Amniotic stem cell (primary cell): ENCODE measurements at regions not wholly inside any gene's neighbourhood (a gene's known extent, or its start where the extent isn't known, plus 50 kb on each side); places are given as distances from the start of the nearest gene placed in this dataset.
"Not testable (repeated sequence)": the region's sequence is repeated elsewhere in the genome, so short reads cannot be mapped to it uniquely, and the experiment has no call there.

Source experiments
- DNase-seq: peaks from one replicate; lab custom pipeline; 2025; lab: John Stamatoyannopoulos, UW

DNA sequence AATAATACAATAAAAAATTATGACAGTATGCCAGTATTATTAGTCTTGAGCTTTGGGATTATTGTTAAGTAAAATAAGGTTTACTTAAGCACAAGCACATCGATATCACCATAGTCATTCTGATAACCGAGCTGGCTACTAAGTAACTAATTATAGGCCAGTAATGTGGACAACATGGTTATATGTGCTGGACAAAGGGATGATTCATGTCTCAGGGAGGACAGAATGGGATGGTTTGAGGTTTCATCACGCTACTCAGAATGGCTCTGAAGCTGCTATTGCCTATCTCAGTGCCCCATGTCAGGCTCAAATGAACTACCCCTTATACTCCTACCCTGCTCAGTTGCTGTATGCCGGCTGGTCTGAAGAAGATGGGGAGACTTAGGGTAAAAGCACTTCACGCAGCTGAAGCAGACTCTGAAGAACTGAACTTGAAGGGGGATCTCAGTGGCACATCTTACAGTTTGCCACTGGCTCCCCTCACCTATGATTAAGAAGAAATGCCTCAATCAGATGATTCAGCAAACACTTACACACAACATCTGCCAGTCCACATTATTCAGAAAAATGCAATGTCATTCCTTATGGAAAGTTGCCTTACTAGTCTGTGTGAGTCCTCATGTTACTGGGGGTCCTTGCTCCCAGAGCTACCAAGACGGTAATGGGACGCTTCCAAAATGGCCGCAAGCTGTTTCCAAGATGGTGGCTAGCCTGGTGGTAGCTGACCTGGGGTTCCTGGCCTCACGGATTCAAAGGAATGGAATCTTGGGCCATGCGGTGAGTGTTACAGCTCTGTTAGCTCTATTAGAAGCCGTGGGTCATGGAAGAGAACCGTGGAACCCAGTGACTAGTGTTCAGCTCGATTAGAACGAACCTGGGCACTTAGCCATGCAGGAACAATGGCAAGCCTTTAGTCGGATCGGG is 1098.6 kb downstream of the TAF11L14 start:
- no peak for DNase-seq

DNA sequence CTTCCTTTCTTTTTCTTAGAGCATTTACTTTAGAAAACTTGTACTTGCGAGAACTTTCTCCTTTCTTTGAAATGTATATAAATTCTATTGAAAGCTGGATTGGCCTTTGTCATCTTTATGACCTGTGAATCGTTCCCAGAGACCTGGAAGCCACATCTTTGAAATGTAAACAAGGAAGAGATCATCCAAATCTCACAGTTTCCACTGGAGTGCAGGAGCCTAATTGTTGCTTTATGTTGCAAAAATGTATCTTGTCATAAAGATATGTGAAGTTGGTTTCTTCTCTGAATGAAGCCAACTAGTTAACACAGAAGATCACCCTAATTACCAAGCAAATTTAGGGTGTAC is 1101.8 kb downstream of the TAF11L14 start:
- no peak for DNase-seq

DNA sequence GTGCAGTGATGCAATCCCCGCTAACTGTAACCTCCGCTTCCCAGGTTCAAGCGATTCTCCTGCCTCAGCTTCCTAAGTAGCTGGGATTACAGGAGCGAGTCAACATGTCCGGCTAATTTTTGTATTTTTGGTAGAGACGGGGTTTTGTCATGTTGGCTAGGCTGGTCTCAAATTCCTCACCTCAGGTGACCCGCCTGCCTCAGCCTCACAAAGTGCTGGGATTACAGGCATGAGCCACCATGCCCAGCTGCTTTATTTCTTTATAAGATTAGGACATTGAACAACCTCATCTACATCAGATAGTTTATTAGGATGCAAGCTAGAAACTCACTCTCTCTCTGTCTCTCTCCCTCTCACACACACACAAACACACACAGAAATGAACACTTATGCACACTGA is 1102.5 kb downstream of the TAF11L14 start:
- DNase-seq, result not testable (repeated sequence)

DNA sequence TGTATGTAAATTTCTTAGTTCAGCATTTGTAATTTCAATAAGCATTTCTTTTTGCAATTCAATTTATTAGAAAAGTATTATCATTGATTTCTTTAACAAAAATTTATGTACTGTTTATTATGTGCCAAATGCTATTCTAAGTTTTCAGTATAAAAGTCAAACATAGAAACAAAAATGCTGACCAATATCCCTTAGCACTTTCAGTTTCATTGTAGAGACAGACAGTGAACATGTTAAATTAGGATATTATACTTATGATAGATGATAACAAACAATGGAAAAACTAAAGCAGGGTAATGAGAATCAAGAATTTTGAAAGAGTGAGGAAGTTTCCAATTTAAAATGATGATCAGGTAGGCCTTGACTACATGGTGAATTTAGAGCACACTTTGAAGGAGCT is 1106.0 kb downstream of the TAF11L14 start:
- DNase-seq, result no peak

DNA sequence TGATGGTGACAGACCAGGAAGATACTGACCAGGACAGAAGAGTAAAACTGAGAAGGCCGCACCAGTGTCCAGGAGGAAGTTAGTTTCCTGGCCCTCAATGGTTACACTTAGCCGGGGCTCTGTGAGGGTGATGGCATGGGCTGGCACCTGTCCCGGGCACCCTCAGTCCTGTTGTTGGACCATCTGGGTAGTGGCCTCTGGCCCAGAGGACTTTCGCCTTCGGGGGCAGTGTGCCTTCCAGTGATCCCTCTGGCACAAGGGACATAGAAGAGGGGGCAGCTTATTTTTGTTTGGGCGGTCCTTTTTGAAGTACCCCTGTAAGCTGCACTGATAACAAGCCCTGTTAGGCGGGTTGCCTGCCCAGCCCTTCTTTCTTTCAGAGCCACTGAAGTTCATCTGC is 1108.6 kb downstream of the TAF11L14 start:
- no peak for DNase-seq

DNA sequence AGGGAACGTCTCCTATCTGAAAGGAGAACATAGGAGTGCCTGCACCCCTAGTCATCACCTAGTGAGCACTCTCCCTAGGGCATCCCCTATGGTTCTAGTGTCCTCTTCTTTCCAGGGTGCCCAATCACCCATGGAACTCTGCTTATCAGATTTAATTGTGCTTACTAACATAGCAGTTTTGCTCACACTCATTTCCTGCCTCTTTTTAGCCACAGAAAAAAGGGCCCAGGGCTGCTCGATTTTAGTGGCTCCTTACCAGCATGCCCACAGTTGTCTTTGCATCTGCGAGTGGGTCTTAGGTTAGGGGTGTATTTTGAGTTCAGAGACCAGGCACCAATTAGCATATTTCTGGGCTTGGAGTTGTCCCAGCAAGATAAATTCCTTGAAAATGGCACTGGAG is 1110.2 kb downstream of the TAF11L14 start:
- DNase-seq, result no peak

DNA sequence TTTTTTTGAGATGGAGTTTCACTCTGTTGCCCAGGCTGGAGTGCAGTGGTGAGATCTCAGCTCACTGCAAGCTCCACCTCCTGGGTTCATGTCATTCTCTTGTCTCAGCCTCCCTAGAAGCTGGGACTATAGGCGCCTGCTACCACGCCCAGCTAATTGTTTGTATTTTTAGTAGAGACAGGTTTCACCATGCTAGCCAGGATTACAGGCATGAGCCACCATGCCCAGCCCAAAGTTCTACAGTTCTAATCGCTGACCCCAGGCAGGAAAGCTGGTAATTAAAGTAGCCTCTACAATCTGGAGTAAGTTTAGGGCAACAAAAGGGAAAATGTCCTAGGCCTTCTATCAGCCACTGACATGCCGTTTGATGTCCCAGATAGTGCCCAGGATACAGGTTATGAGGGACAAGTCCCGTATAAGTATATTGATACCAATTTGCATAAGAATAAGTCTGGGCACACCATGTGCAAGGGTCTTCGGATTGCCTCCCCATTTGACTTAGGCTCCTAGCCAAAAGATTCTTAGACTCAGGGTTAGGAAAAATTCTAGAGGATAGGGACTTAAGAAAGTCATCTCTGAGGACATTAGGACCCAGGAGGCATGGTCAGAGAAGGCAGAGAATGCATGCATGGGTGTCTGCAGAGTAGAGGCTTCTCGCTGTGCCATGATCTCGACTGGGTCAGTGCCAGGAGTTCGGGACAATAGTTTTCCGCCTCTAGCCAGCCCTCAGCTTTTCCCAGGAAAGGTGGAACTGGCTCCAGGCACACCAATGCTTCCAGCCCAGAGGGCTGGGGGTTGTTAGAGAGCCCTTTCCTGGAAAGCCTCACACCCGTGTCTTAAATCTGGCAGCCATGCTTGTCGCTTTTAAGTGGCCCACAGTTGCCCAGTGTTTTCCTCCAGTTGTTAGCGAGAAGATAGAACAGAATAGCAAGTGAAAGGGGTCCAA is 1111.1 kb downstream of the TAF11L14 start:
- DNase-seq, result no peak

DNA sequence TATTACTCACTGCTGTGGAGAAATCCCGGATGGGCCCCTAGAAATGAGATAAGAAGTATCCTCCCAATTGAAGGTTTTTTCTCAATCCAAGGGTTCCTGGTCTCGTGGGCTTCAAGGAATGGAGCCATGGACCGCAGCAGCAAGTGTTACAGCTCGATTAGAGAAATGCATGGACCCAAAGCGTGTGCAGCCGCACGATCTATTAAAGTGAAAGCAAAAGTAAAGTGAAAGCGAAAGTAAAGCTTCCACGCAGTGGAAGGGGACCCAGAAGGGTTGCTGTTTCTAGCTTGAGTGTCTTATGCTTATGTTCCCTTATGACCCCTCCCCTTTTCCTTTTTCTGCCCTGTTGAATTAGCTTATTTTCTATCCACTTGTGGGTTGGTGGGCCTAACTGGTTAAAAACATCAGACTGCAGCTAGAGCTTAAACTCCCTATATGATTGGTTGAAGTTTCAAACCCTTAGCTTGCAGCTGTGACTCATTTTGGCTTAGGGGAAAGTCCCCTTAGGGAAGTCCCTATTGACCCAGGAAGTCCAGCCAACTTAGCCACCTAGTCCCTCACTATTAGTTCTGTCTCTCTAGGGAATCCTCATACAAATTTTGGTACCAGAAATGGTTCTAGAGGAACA is 1111.8 kb downstream of the TAF11L14 start:
- DNase-seq, result no peak

DNA sequence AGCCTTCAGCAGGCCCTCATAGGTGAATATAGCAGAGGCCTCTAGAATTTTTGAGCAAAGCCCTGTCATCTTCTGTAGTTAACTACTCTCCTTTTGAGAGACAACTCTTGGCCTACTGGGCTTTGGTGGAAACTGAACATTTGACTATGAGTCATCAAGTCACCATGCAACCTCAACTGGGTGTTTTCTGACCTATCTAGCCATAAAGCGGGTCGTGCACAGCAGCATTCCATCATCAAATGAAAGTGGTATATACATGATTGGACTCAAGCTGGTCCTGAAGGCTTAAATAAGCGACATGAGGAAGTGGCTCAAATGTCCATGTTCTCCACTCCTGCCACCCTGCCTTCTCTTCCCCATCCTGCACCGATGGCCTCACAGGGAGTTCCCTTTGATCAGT is 1115.5 kb downstream of the TAF11L14 start:
- DNase-seq, result no peak

DNA sequence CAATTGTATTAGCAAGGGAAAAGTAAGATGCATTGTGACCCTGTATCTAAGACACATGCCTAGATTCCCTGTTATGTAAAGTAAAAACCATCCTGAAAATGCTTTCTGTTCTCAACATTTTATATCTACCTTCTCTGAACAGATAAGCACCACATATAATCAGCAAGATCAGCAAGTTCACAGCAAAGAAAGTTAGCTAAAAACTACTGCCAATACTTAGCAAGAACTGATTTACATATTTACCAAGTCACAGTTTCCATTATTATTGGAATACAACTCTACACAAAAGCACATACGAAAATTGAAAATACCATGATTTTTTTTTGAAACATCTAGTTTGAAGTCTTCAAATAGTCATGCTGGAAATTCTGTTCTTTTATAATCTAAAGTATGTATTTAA is 1118.1 kb downstream of the TAF11L14 start:
- DNase-seq, result no peak

DNA sequence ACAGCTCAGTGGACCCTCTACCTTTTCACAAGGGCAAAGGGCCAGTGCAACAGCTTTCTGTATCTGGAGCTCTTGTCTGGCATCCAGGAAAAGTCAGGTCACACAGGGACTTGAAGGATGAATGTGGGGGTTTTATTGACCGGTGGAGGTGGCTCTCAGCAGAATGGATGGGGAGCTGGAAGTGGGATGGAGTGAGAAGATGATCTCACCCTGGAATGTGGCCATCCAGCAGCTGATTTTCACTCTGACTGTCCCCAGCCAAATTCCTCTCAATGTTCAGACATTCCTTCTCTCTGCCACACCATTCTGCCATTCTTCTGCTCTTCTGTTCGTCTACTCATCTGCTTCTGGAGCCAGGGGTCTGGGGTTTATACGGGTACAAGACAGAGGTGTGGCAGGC is 1119.9 kb downstream of the TAF11L14 start:
- no peak for DNase-seq

DNA sequence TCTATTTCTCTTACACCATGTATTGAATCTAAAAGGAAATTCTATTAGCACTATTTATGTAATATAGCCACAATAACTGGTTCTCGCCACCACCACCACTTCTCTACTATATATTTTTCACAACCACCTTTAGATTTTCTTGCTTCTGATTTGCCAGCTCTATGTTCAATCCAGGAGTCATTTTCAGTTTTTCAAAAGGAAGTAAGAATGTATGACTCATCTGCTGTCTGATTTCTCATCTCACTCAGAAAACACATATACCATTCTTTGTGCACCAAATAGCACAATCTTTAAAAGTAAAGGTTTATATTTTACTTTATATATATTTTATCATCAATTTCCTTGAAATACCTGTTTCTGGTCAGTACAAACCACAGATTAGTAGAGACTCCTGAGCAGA is 1127.5 kb downstream of the TAF11L14 start:
- no peak for DNase-seq

DNA sequence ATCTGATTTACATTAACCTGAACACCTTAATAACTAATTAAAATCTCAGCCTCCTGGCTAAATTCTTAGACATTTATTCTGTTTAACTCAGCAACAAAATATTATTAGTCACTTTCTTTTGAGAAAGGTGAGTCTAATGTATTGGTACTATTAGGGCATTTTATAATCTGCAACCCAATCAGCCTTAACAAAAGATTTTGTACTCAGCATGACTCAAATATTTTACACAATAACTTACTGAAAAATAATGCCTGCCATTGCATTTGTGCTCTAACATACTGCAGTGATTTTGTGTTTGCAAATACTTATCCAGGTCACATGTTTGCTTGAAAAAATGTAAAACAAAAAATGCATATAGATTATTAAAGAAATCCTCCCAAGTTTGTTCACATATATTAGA is 1129.9 kb downstream of the TAF11L14 start:
- no peak for DNase-seq

DNA sequence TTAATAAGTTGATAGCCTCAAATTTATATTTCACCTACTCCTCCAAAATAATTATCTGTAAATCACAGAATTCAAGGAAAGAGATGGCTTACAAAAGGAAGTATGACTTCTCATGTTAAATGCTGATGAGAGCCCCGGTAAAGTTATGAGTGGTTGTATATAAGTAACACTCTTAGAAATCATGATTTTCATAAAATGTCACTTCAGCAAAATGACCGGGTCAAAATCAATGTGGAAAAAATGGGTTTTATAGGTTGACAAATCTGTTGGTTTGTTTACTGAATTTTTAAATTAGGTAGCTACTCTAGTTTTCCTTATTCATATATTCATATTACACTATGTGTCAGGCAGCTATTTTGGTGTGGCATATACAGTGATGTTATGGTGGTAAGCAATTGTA is 1131.0 kb downstream of the TAF11L14 start:
- no peak for DNase-seq

DNA sequence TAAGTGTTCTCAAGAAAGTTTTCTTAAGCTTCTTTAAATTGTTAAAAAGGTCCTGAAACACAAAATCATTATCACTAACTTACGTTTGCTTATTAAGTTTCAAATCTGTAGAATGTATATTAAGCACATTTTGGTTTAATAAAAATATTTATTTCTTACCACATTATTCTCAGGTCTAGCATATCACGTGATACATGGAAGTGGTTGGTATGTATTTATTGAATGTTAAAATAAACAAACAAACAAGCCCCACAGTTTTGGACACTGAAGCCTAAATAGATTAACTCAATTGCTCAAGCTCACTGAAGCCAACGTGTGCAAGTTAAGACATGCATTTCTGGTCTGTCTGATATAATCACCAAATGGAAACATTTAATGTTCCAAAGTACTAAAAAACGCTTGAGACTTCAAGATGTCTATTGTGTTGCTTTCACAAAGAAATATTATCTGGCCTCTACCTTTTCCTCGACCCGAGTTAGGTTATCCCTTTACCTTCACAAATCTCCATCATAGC is 1136.9 kb downstream of the TAF11L14 start:
- no peak for DNase-seq

DNA sequence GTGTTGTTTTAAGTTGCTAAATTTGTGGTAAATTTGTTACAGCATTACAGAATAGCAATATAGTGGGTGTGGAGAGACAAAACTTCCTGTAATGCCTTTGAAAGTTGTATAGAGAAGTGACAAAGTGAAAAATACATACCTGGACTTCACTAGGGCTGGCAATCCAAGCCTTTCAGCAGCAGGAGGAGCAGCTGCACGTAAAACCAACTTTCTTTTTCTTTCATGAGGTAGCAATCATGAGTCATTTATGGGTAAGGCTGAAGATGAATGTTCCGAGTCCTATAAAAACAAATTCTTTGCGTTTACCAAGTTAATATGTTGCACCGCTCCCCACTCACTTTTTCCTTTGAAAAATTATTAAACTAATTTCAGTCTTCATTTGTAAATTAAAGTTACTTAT is 1138.2 kb downstream of the TAF11L14 start:
- no peak for DNase-seq

DNA sequence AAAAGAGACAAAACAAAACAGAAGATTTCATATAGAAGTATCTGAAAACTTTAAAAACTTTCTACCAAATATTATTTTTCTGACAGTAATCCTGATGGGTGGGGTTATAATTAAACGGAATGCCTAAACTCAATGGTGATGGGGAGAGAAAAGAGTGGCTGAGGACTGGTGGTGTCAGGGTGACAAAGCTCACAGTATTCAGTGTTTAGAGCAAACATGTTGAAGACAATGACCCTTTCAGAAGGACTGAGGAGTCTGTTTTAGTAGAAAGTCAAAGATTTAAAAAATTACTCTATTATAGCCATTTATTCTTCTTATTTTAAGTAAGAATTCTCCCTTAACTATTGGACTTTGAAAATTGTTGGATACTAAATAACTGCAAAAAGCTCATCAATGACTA is 1144.0 kb downstream of the TAF11L14 start:
- no peak for DNase-seq

DNA sequence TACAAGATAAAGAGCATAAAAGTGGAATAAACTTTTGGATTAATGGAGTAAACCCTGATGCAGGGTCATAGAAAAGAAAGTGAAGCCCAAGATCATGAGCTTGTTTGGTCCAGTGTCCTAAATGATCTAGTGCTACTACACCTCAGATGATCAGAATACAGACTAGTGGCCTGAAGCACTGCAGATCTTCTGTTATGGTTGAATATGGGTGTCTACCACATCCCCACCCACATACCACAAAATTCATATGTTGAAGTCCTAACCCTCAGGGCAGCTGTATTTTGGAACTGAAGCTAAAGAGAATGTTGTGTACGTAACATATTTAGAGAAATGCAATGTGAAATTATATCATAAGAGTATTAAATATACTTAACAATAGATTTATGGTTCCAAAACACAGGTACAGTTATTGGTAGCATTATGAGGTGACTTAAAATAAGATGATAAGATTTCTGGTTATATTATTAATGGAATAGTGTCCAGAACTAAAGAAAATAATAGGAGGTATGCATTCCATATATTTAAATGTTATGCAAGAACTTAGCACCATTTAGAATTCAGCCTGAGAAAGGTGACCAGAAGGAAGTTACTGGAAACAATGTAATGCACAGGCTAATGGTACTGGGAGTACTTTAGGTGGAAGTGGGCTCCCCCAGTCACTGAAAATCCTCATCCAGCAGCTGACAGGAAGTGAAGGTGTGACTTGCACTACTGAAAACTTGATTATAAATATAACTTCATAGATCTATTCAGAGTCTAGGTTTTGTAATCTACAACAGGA is 1155.1 kb downstream of the TAF11L14 start:
- DNase-seq, result no peak

DNA sequence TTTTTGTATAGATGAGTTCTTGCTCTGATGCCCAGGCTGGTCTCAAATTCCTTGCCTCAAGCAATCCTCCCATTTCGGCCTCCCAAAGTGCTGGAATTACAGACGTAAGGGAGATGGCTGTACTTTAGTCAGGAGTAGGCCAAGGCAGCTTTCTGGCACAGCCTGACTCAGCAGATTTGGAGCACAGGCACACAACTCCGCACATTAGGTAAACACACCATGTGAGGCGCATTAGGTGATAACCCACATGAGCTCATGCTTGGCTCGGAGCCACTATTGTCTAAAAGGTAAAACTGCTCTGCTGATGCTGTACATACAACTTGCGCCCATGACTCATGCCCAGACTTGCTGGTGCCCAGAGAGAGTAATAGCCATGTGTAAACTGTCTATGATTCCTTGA is 1157.9 kb downstream of the TAF11L14 start:
- DNase-seq, result no peak

DNA sequence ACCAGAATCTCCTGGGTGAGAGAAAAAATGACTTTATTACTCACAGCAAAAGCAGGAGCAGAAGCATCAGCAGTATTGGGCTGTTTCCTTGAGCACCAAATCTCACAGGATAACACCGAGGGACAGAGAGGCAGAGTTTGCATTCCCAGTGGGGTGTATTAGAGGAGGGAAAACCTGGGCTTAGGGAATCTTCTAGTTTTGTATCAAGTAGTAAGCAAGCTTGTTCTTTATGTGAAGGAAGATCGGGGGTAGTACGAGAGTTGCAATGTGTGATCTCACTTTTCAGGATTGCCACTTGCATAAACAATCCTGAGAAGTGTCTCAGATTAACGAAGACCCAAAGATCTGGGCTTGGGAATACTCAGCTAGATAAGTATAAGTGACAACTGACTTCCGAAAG is 1163.0 kb downstream of the TAF11L14 start:
- no peak for DNase-seq

DNA sequence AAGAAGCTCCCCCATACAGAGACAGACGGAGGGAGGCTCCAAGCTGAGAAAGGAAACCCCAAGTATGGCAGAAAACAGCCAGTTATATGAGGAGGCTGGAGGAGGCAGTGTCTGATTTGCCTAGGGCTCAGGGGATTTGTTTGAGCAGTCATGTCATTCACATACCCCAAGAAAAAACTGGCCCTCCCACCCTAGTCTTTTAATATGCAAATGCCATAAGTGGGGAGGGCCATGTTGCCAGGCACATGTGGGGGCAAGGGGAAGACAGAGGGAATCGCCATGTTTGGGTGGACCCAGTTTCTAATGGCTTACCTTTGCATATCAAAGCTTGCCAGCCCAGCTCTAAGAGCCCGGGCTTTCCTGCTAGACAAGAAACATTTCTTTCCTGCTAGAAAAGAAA is 1163.8 kb downstream of the TAF11L14 start:
- no peak for DNase-seq
